Neural progenitor cell (in vitro differentiated cells): ENCODE measurements at regions not wholly inside any gene's neighbourhood (a gene's known extent, or its start where the extent isn't known, plus 50 kb on each side); places are given as distances from the start of the nearest gene placed in this dataset.

Experiments
- CTCF ChIP-seq: fragments of 200-600 bp; sonication (generic); IDR thresholded peaks from 2 replicates; pipeline ENCODE4 v1.5.1; 2017; ENCODE audit warnings: antibody characterized with exemption, mild to moderate bottlenecking
- EZH2 ChIP-seq: fragments of 200-600 bp; sonication (generic); IDR thresholded peaks from 2 replicates; pipeline ENCODE4 v1.6.1; 2017; ENCODE audit warnings: antibody characterized with exemption, mild to moderate bottlenecking, moderate library complexity
- EZH2phosphoT487 ChIP-seq: fragments of 200-600 bp; sonication (generic); IDR thresholded peaks from 2 replicates; pipeline ENCODE4 v1.6.1; 2017; ENCODE audit warnings: antibody characterized with exemption

- no peak for TF ChIP-seq CTCF
- TF ChIP-seq EZH2: no peak
- TF ChIP-seq EZH2phosphoT487: no peak
Observed at GRCh38 chr16:73912850-73913249, 383.8 kb upstream of the PSMD7 start.
